DND-41 (cell line): ENCODE measurements at regions not wholly inside any gene's neighbourhood (a gene's known extent, or its start where the extent isn't known, plus 50 kb on each side); places are given as distances from the start of the nearest gene placed in this dataset.

Experiments
- CTCF ChIP-seq: IDR thresholded peaks from 2 replicates; pipeline ENCODE4 v1.5.1; 2012; ENCODE audit warnings: borderline replicate concordance, low read length, moderate library complexity, mild to moderate bottlenecking; ENCODE audit not compliant: poor library complexity, severe bottlenecking; ENCODE audit errors: extremely low read depth
- EZH2 ChIP-seq: IDR thresholded peaks from 3 replicates; pipeline ENCODE4 v1.6.1; 2012; ENCODE audit warnings: borderline replicate concordance, low read depth, mild to moderate bottlenecking, moderate library complexity, low read length, inconsistent platforms; ENCODE audit not compliant: severe bottlenecking

GRCh38 chr1:87765057-87765680, 436.5 kb downstream of the LMO4 start:
- TF ChIP-seq CTCF (no peak), EZH2 (no peak)
